Putamen (tissue), 1 donor: ENCODE measurements at regions not wholly inside any gene's neighbourhood (a gene's known extent, or its start where the extent isn't known, plus 50 kb on each side); places are given as distances from the start of the nearest gene placed in this dataset.

Source experiments
- DNase-seq: peaks from one replicate; pipeline ENCODE4 v3.0.0-alpha.2; 2016; ENCODE audit warnings: low spot score

- no peak for DNase-seq
These were observed 233.0 kb upstream of the MAF start for GRCh38 chr16:79833559-79833958.

DNA sequence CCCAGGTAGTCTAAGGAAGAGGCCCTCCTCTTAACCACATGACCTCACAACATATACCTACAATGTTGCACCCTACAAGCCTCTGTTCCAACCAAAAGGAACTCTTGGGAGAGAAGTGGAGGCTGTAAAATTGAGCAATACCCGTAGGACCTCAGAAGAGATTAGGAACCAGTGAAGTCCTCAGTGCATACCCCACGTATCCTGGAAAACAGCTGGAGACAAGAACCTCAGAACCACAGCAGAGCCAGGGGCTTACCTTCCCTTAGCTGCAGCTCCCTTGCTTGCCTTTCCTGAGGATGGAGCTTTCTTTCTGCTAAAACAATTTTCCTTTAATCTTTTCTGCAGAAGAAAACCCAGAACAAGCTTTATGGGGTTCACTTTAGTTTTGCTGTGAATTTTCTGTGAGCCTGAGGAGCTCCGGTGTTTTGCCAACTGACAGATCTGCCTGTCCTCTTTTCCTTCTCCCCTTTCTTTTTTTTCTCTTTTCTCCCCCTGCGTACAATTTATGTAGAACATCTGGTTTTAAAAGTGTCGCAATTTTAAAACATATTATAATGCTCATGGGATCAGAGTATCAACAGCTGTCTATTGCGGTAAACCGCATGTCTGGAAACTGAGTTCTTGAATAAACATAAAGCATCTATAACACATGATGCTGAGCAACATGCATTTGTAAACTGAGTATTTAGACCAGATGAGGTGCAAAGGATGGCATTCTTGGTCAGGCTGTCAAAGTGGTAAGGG lies 226.4 kb upstream of the MAF start:
- DNase-seq, result no peak

- no peak for DNase-seq
These were observed 224.5 kb upstream of the MAF start for GRCh38 chr16:79825002-79825401.

DNA sequence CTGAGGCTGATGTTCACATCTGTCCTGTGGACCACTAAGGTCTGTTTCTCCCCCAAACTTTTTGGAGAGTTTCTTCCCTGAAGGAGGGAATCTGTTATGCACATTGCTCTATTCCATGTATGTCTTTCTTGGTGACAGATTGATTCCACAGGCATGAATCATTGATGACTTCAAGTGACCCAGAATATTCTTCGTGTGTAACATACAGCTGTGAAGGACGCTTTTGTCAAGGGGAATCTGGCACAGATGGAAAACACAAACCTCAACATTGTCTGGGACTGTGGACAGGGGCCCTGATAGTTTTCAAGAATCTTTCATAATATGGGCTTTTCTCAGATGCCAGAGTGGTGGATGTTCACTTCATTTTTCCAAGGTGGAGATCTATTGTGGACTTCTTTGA lies 223.1 kb upstream of the MAF start:
- DNase-seq, result no peak

DNA sequence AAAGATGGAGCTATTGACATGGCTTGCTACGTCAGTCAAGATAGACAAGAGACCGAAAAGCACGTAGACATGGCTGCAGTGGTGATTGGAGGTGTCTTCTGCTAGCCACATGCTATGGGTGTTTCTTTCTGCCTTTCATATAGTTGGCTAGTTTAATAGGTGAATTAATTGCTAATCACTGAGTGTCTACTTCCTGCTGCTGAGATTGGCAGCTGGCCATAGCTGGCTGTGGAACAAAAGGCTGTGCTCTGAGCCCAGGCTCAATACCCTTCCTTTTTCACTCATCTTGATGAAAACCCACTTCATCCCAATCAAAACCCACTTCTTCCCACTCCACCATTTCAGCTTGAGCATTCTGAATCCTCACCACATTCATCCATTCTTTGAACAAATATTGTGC lies 221.4 kb upstream of the MAF start:
- DNase-seq, result no peak

- DNase-seq, result no peak
These were observed 215.6 kb upstream of the MAF start for GRCh38 chr16:79816081-79816497.

GRCh38 chr16:79815049-79815448 lies 214.5 kb upstream of the MAF start:
- no peak for DNase-seq

GRCh38 chr16:79814124-79814523 lies 213.6 kb upstream of the MAF start:
- DNase-seq, result no peak

DNA sequence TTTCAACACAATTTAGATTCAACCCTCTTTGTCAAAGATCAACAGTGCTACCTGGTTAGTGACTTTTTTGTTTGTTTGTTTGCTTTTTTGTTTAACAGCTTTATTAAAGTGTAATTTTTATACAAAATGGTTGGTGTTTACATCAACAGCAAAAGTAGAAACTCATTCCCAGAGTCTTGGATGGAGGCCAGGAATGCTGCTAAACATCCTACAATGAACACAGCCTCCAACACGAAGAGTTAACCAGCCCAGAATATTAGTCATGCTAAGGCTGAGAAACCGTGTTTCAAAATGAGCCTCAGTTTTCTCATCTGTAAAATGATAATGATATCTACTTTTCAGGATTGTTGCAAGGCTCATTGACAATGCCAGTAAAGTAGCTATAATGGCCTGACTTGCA lies 211.0 kb upstream of the MAF start:
- DNase-seq, result no peak

GRCh38 chr16:79810449-79811189 lies 210.1 kb upstream of the MAF start:
- no peak for DNase-seq

DNA sequence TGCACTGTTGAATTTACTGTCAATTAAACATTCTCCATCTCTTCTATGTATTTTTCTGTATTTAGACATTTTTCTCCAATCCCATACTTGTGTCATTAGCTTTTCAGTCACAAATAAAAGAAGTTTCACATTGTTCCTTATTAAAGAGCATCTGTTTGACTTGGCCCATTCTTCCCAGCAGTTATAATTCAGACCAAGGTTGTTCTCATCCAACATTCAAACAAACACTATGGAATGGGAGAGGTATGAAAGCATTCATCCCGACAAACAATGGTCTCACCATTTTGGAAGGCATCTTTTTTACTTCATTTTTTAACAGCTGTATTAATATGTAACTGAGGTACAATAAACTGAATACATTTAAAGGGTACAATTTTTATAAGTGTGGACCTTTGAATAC lies 208.8 kb upstream of the MAF start:
- DNase-seq, result no peak

DNA sequence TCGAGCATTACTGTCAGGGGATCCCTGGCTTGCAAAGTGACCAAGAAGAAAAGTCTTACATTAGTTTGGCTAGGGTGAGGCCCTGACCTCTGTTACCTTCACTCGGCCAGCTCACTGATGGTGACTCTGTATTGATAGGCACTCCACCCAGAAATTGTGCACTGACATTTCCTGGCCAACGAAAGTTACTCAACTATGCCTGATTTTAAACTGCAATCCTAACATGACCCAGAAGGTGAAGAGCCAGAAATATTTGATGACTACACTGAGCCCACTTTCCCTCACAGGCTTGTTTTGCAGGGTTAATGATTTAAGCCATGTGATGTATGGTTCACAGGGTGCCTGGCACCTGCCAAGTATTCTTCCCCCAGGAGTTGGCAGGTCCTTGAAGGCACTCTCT lies 208.2 kb upstream of the MAF start:
- no peak for DNase-seq

GRCh38 chr16:79806757-79807156 lies 206.2 kb upstream of the MAF start:
- DNase-seq, result no peak

GRCh38 chr16:79805621-79806020 lies 205.1 kb upstream of the MAF start:
- DNase-seq, result no peak

DNA sequence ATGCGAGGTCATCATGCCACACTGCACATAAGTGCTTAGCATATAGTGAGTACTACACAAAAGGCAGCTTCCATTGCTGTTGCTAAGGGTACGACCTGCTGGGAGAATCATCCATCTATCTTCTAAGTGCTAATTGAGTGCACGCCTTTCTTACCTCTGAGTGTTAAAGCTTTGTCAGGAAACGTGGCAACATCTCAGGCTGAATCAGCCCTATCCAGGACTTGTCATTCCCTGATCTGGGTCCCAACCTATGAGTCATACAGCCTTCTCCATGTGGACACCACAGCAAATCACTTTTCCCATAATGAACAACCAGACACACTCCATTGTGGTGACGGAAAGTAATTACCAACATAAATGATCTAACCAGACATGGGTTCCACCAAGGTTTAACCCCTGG lies 201.1 kb upstream of the MAF start:
- DNase-seq, result no peak

DNA sequence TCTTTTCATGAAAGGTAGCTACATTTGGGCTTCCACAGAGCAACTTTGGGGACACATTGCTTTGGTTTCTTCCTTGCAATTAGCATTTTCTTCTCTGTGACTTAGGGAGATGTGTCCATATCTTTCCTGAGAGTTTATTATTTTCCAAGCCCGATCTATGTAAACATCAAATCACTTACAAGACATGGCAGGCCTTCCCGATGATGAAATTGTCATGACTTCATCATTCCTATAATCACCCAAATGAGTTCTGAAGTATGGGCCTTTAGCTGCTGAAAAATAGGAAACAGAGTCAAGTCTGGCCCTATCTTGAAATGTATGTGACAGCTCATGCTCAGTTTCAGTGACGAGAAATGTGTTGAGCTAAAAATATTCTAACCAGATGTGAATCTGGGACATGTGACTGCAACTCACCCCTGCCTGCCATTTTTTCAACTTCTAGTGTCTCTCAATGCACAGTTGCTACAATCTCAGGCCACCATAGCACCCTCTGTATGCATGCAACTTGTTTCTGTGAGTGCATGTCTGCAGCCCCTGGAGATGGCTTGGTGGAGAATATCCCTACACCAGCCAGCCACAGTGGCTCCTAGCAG lies 199.6 kb upstream of the MAF start:
- no peak for DNase-seq

GRCh38 chr16:79798416-79799053 lies 198.0 kb upstream of the MAF start:
- DNase-seq, result no peak

GRCh38 chr16:79797486-79797885 lies 196.9 kb upstream of the MAF start:
- no peak for DNase-seq

GRCh38 chr16:79795556-79795955 lies 195.0 kb upstream of the MAF start:
- no peak for DNase-seq

- DNase-seq, result no peak
These were observed 194.4 kb upstream of the MAF start for GRCh38 chr16:79794941-79795340.

GRCh38 chr16:79792664-79793351 lies 192.3 kb upstream of the MAF start:
- no peak for DNase-seq

DNA sequence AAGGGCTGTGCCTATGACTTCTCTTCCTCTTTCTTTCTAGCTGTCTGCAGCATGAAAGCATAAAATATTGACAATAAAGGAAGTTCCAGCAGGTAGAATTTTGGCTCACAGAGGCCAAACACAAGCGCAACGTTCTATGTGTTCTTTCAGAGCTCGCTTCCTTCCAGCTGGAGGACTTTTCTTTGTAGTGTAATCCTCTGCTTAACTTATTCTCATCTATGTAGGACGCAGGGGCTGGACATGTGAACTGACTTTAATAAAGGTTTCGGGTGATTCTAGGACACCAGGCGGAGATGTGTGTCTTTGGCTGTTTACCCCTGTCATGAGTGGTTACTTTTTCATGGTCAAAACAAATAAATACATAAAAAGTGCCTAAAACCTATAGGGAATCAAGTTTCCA lies 191.5 kb upstream of the MAF start:
- no peak for DNase-seq
